GM12892 (cell line): ENCODE measurements at regions not wholly inside any gene's neighbourhood (a gene's known extent, or its start where the extent isn't known, plus 50 kb on each side); places are given as distances from the start of the nearest gene placed in this dataset.

Source experiments
- DNase-seq: peaks from one replicate; pipeline ENCODE4 v3.0.0; 2011; ENCODE audit not compliant: insufficient read length
- FAIRE-seq: peaks from 2 replicates; lab custom pipeline; 2011; peaks lifted over from hg19 to GRCh38; lab: Jason Lieb, UNC
- POLR2A ChIP-seq: IDR thresholded peaks from 2 replicates; pipeline ENCODE4 v1.6.1; 2011; ENCODE audit warnings: low read depth, low read length, control low read depth
- POLR2AphosphoS5 ChIP-seq: IDR thresholded peaks from 2 replicates; pipeline ENCODE4 v1.6.1; 2011; ENCODE audit warnings: low read depth, low read length, control low read depth
- TAF1 ChIP-seq: IDR thresholded peaks from 2 replicates; pipeline ENCODE4 v1.6.1; 2011; ENCODE audit warnings: low read depth, mild to moderate bottlenecking, control low read depth, low read length, borderline replicate concordance

DNA sequence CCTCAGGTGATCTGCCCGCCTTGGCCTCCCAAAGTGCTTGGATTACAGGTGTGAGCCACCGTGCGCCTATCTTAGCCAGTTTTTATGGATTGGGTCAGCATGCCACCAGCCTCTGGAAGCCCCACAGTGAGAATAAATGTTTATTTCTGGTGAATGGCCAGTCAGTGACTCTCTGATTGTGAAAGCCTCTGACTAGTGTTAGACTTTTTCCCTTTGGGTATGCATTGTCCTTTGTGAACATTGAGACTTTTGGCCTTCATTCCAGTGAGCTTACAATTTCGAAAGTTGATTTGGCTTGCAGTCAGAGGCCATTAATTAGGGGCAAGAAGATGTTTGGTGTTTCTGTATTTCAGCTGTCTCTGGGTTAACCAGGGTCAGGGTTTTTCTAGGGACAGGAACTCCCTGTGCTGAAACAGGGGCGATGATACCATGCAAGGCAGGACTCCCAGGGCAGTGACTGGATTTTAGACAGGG, 274.5 kb upstream of the C2CD4B start:
- no peak for DNase-seq
- FAIRE-seq: no peak
- TF ChIP-seq POLR2A: no peak
- no peak for TF ChIP-seq TAF1
- no peak for TF ChIP-seq POLR2AphosphoS5

DNA sequence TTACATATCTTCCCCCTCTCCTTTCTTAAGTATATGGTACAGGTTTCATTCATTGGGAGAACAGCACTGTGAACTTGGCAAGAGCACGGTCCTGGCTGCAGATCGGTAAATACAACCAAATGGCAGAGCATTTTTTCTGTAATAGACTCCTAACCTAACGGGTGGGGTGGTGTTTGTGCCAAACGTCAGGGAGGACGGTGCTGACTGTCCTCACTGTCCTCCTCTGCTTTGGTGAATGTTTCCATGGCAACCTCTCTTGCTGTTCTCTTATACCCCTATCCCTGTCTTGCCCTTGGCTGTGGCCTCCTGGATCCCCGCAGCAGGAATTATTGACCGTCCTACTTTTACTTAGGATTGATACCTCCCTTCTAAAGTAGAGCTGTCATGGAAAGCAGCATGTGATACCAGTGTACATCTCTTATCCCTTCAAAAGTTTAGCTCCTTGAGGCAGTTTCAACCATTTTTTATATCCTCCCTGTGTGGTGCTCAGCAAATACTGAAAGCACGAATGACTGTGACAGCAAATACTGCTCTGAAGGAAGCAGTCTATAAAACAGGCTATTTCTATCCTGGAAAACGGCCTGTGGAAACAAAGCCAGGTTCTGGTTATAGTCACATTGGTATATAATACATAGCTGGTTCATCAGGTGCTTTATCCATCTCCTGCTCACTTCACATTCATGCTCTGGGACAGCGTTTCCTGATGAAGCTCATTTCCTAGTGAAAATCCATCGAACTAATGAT, 275.4 kb upstream of the C2CD4B start:
- no peak for FAIRE-seq
- no peak for TF ChIP-seq POLR2AphosphoS5
- TF ChIP-seq TAF1: no peak
- no peak for TF ChIP-seq POLR2A
- no peak for DNase-seq

DNA sequence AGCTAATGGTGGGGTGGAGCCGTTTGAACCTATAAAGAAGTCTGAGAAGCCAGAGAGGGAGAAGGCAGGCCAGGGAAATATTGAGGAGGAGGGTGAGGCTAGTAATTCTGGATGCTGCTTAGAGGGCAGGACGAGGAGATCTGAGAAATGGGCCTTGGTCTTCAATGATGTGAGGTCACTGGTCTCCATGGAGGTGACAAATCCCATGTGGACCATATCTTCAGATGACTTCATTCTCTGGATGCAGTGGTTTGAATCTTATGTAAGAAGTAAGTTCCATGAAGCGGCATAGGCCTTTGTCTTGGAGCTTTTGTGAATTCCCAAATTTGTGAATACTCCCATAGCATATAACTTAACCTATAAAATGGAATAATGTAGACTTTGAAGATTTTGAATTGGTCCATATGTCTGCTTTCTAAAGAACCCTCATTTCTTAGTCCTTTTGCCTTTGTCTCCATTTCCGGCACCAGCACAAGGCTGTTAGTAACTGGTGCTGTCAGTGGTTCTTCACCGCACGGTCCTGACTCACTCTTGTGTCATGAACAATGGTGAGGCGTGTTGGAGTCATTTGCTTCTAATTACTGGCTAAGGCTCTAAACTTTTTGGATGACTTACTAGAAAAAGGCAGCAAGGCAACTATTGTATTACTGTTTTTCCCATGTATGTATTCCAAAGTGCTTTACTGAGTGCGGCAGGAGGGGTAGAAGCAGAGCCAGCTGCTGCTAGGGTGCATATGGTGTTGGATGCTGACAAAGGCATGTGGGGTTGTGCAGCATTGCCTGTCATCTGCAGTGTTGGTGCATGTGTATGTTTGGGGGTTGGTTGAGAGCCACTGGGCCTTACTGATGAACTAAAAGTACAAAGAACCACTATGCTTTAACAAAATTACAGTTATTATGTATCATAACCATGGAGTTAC, 279.3 kb upstream of the C2CD4B start:
- FAIRE-seq: no peak
- no peak for DNase-seq

DNA sequence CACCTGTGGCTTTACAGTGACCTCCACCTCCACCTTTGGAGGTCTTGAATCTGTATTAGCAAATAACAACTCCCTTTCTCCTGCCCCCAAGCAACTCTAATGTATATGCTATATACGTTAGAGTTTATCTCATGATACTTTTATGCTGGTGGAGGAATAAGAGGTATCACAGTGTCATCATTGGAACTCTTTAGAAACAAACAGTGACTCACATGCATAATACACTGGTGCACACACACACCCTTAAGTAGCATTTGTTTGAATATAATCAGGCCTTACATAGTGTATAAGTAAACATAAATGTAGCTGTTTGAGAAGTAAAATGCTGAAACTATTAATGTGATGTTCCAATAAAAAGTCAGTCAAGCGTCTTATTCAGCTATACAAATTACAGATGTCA, 280.2 kb upstream of the C2CD4B start:
- TF ChIP-seq POLR2AphosphoS5: no peak
- TF ChIP-seq POLR2A: no peak
- no peak for TF ChIP-seq TAF1
- DNase-seq (no peak), FAIRE-seq (no peak)

More for the DNA sequence above, 279.3 kb upstream of the C2CD4B start:
- no peak for TF ChIP-seq POLR2AphosphoS5
- no peak for TF ChIP-seq POLR2A
- no peak for TF ChIP-seq TAF1

DNA sequence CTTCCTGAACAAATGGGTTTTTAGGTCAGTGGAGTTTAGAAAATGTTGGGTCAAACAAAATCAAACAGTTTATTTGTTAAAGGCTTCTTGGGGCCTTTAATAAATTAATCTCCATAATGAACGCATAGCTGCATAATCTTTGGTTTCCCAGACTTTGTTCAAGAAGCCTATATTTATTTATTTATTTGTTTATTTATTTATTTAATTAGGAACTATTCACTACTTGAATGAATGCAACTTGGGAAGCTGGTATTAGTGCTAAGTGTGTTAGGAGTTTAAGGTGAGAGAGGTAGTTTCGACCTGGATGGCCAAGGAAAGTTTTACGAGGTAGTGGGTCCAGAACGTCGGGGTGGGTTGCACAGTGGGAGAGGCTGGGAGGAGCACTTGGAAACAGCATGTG, 281.9 kb upstream of the C2CD4B start:
- DNase-seq (no peak), FAIRE-seq (no peak)
- TF ChIP-seq POLR2AphosphoS5: no peak

DNA sequence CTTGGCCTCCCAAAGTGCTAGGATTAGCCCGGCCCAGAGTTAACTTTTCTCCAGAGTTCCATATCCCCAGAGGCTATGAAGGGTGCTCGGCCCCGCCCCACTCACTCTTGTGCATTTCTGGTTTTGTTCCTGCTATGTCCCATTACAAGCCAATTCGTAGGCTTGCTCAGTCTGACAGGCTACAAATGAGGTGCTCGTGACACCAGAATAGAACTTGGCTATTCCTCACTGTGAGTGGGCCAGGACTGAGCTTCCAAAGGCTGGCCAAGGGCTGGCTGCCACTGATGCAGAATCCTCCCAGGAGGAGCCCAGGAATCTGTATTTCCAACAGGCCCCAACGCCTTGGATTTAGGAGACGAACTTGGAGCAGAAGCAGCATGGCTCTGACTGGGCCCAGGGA, 282.7 kb upstream of the C2CD4B start:
- FAIRE-seq (no peak), DNase-seq (no peak)
- TF ChIP-seq POLR2AphosphoS5: no peak
- TF ChIP-seq TAF1: no peak
- no peak for TF ChIP-seq POLR2A

DNA sequence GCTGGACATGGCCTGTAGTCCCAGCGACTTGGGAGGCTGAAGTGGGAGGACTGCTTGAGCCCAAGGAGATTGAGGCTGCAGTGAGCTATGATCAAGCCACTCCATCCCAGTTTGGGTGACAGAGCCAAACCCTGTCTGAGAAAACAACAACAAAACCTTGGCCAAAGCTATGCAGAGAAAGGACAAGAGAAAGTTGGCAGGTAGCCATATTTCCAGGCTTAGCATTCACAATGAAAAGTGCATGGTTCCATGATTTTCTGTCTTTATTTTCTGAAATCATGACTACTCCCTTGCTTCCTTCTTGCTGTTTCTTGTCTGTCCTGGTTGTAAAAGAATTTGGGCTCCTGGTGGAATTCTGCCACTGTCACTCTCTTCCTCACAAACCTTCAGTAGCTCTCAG, 284.6 kb upstream of the C2CD4B start:
- FAIRE-seq: no peak
- TF ChIP-seq TAF1 (no peak), POLR2A (no peak), POLR2AphosphoS5 (no peak)

DNA sequence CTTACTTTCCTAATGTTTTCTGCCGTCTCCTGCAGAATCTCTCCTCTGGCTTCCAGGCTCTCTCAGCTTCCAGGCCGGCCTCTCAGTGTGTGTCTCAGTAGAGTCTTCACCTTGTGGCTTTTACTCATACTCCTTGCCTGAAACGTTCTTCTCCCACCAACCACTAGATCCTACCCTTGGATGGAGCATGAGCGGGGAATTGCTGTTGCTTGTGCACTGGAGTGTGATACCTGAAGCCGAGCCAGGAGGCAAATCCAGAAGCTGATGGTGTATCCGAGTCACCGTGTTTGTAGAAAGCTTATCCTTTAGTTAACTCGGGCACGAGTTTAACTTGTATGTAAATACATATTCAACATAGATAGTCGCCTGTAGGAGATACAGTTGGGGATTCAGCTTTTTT, 285.0 kb upstream of the C2CD4B start:
- TF ChIP-seq POLR2A: no peak
- no peak for TF ChIP-seq TAF1
- TF ChIP-seq POLR2AphosphoS5: no peak
- FAIRE-seq: no peak
- no peak for DNase-seq

More for the DNA sequence above, 284.6 kb upstream of the C2CD4B start:
- DNase-seq: no peak

DNA sequence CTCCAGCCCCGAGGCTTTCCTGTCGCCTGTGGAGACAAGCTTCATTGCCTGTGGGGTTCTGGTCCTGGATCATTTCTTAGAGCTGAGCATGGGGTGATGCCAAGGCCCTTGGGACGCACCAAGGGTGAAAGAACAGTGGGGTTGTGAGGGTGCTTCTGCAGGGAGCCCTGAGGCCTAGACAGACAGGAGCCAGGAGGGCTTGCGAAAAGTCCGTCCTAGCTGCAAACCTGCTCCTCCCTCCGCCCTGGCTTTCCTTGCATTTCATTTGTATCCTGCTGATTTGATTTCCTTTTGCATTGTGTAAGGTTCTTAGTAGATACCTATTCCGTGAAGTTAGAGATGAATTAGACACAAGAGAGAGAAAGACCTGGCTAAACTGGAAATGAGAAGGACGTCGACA, 286.9 kb upstream of the C2CD4B start:
- no peak for TF ChIP-seq POLR2AphosphoS5
- no peak for TF ChIP-seq POLR2A
- no peak for TF ChIP-seq TAF1
- FAIRE-seq (no peak), DNase-seq (no peak)

DNA sequence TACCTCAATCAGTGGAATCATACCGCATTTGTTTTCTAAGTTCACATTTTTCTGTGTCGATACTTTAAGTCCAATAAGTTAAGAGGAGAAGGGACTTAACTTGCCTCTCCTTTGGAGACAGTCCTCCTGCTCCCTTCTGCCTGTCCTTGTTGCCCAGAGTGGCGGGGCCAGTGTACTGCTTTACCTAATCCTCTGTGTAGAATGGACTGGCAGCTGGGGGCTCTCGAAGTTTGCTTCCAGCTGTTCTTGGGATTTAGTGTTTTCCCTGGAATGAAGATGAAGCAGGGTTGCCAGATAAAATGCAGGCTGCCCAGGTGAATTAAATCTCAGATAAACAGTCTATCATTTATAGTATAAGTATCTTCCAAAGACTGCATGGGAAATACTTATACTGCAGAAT, 287.6 kb upstream of the C2CD4B start:
- TF ChIP-seq POLR2AphosphoS5 (no peak), POLR2A (no peak), TAF1 (no peak)
- DNase-seq (no peak), FAIRE-seq (no peak)

DNA sequence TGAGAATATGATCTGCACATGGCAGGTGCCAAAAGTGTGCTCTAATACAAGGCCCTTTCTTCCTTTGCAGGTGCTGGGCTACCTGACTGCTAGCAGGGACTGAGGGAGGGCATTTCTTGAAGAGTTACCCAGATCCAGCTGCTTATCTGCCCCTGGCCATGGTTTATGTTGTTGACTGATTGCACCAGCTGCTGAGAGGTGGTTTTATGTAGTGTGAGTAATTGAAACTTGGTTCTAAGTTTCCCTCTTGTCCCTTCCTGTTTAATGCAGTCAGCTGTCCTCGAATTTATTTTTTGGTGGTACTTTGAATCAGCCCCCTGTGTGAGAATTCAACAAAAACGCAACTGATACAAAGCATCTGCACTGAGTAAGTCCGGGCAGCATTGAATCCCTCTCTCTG, 288.3 kb upstream of the C2CD4B start:
- TF ChIP-seq POLR2AphosphoS5 (no peak), POLR2A (no peak), TAF1 (no peak)
- FAIRE-seq: no peak
- DNase-seq: no peak

DNA sequence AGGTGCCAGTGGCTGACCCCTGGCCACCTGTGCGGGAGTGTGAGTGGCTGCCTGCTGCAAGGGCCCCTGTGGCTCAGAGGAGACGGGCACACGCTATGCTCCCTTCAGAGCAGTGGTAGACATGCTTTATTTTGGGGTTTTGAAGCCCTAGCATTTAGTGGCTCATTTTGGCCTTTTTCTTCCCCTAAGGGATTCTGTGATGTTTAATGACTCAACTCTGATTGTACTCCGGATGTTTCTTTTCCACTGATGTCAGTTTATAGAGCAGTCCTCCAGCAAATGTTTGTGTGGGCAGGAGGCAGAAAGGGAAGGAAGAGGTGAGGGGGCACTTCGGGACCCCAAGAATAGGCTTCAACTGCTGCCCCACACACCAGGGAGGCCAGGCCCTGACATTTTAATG, 288.9 kb upstream of the C2CD4B start:
- DNase-seq (no peak), FAIRE-seq (no peak)
- TF ChIP-seq POLR2A: no peak
- no peak for TF ChIP-seq POLR2AphosphoS5
- no peak for TF ChIP-seq TAF1
